ENCODE measurements at regions not wholly inside any gene's neighbourhood (a gene's known extent, or its start where the extent isn't known, plus 50 kb on each side); places are given as distances from the start of the nearest gene placed in this dataset.

DNA sequence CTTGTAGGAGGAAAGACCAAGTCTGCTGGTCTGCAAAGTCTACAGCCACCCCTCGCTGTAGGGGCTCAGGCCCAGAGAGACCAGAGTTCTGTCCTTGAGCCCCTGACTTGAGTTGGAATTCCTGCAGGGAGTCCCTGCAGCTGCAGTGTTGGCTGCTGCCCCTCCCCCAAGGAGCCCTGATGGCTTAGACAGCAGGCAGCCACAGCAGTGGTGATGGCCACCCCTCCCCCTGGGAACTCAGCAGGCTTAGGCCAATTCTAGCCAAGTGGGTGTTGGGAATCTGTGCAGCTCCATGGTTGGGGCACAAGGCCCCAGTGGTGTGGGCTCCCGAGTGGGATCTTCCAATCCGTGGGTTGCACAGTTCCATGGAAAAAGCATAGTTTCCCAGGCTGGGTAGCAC lies 345.4 kb downstream of the CD109 start:
- TF ChIP-seq POLR2AphosphoS5 (IDR thresholded peaks at IDR 0.05; ENCODE audit: low read depth, low read length) (no peak), TAF1 (IDR thresholded peaks at IDR 0.05; ENCODE audit: borderline replicate concordance, insufficient read depth, low read length) (no peak), SIN3A (IDR thresholded peaks at IDR 0.05; ENCODE audit: borderline replicate concordance, insufficient read depth, low read length) (no peak), FOXP2 (optimal IDR thresholded peaks at IDR 0.05; ENCODE audit: borderline replicate concordance, extremely low read depth, extremely low read length, insufficient read depth) (no peak)
- TF ChIP-seq, protein P1, sequence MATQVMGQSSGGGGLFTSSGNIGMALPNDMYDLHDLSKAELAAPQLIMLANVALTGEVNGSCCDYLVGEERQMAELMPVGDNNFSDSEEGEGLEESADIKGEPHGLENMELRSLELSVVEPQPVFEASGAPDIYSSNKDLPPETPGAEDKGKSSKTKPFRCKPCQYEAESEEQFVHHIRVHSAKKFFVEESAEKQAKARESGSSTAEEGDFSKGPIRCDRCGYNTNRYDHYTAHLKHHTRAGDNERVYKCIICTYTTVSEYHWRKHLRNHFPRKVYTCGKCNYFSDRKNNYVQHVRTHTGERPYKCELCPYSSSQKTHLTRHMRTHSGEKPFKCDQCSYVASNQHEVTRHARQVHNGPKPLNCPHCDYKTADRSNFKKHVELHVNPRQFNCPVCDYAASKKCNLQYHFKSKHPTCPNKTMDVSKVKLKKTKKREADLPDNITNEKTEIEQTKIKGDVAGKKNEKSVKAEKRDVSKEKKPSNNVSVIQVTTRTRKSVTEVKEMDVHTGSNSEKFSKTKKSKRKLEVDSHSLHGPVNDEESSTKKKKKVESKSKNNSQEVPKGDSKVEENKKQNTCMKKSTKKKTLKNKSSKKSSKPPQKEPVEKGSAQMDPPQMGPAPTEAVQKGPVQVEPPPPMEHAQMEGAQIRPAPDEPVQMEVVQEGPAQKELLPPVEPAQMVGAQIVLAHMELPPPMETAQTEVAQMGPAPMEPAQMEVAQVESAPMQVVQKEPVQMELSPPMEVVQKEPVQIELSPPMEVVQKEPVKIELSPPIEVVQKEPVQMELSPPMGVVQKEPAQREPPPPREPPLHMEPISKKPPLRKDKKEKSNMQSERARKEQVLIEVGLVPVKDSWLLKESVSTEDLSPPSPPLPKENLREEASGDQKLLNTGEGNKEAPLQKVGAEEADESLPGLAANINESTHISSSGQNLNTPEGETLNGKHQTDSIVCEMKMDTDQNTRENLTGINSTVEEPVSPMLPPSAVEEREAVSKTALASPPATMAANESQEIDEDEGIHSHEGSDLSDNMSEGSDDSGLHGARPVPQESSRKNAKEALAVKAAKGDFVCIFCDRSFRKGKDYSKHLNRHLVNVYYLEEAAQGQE (IDR thresholded peaks at IDR 0.05; ENCODE audit: insufficient read depth in 1 of 2, low read depth in 2 of 2, low read length in 2 of 2), result no peak

Data from PFSK-1 (cell line).